ES-I3 (cell line): ENCODE measurements at regions not wholly inside any gene's neighbourhood (a gene's known extent, or its start where the extent isn't known, plus 50 kb on each side); places are given as distances from the start of the nearest gene placed in this dataset.
"Not testable (repeated sequence)": the region's sequence is repeated elsewhere in the genome, so short reads cannot be mapped to it uniquely, and the experiment has no call there.

Experiments used
- H3K36me3 ChIP-seq: 2 replicates; pipeline ENCODE4 v1.6.1; 2013; ENCODE audit warnings: mild to moderate bottlenecking, low read length, control low read depth, moderate library complexity; ENCODE audit not compliant: insufficient read depth
- H3K4me1 ChIP-seq: 2 replicates; pipeline ENCODE4 v1.6.1; 2013; ENCODE audit warnings: mild to moderate bottlenecking, control low read depth, low read length; ENCODE audit not compliant: insufficient read depth
- H3K9ac ChIP-seq: 2 replicates; pipeline ENCODE4 v1.6.1; 2013; ENCODE audit warnings: low read depth, mild to moderate bottlenecking, low read length, moderate library complexity
- H3K9me3 ChIP-seq: 2 replicates; pipeline ENCODE4 v1.6.1; 2013; ENCODE audit warnings: mild to moderate bottlenecking, low read length, moderate library complexity; ENCODE audit not compliant: control insufficient read depth, insufficient read depth

DNA sequence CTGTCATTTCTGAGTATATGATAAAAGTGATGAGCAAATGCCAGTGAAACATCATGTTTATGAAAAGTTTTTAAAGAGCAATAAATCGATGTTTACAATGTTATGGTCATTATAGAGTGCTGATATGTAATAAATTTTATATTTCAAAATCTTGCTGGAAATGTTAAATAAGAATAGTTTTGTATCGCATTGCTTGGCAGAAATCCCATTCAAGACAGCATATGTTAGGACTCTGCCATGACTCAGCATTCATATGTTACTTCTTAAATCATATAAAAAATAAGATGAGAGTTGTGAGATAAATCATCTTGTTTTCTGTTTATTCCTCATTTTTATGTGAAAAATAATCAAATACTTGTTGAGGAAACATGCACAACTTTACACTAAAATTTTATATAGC lies 949.9 kb upstream of the NRXN1 start:
- no peaks in the 10 kb centered on the region for H3K36me3 ChIP-seq
- H3K9me3 ChIP-seq = no peaks in the 10 kb centered on the region
- no peaks in the 10 kb centered on the region; the same call in 1 of the 2 replicates for H3K4me1 ChIP-seq
- no peak overlapping the region for H3K9ac ChIP-seq

DNA sequence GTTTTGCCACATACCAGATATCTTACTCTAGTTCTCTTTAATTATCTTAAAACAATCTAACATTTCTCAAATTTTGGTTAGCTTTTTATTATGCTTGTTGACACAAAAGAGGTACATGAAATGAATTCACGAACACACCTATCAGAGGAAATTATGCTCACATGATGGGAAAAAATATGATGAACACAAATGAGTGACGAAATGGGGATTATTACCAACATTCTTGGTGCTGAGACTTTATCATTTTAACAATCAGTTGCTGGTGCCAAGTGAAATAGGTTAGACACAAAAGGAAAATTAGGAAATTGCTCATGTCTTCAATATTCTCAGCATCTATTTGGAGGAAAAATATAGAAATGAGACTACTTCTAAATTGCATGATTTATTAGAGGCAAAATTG lies 944.7 kb upstream of the NRXN1 start:
- Histone ChIP-seq H3K36me3 (no peaks in the 10 kb centered on the region), H3K9ac (no peak overlapping the region), H3K9me3 (no peaks in the 10 kb centered on the region)

DNA sequence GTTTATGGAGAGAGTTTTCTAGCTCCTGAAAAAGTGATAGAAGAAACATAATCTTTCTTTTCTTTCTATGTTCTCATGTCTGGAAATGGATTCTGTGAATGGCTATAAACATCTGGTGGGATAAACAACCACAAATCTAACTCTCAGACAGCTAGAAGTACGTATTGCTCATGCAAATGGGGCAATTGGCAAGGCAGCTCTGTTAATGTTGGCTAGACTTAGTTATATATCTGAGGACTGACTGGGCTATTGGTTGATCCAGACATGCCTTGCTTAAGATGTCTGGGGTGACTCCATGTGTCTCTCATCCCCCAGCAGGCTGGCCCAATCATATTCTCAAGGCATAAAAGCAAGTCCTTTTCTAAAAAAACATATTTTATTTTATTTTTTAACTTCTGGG lies 939.2 kb upstream of the NRXN1 start:
- no peak overlapping the region for H3K9ac ChIP-seq
- H3K36me3 ChIP-seq = no peaks in the 10 kb centered on the region
- H3K4me1 ChIP-seq = no peaks in the 10 kb centered on the region
- no peaks in the 10 kb centered on the region; the same call in 1 of the 2 replicates for H3K9me3 ChIP-seq

More for the DNA sequence above, 944.7 kb upstream of the NRXN1 start:
- H3K4me1 ChIP-seq = no peaks in the 10 kb centered on the region; the same call in 1 of the 2 replicates

DNA sequence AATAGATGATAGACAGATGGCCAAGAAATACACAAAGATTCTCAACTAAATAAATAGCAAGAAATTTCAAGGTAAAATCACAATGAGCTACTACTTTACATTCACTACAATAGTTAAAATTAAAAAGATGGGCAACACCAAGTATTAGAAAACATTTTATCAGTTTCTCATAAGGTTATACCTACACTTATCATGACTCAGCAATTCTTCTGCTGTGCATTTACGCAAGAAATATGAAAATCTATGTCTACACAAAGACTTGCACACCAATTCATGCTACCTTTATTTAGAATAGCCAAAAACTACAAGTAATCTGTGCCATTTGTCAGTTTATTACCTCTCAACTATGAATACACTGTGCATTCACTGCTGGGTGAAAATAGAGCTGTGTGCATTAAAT lies 937.4 kb upstream of the NRXN1 start:
- Histone ChIP-seq H3K36me3 (no peaks in the 10 kb centered on the region), H3K4me1 (no peaks in the 10 kb centered on the region), H3K9ac (no peak overlapping the region), H3K9me3 (no peaks in the 10 kb centered on the region; the same call in 1 of the 2 replicates)

DNA sequence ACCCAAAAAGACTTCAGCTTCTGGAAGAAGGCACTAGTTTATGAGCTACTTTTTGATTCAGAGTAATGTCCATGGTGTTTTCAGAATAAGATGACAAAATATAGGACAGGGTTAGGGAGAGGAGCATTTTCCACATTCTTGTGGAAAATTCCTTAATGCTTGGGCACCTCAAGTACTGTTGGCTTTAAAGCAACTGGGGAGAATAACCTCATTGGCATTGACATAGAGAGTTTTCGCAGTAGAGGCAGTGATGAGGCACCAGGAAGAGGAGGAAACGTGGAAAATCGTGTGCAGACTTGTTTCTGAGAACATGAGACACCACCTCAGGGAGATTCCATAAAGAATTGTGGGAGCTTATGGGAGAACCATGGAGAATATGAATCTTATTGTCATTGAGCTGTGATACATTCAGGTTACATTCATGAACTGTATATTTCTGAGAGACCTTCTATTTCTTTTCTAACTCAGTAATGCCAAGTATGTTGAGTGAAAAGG lies 929.0 kb upstream of the NRXN1 start:
- Histone ChIP-seq H3K9ac (no peak overlapping the region), H3K9me3 (no peaks in the 10 kb centered on the region), H3K4me1 (no peaks in the 10 kb centered on the region), H3K36me3 (no peaks in the 10 kb centered on the region)

DNA sequence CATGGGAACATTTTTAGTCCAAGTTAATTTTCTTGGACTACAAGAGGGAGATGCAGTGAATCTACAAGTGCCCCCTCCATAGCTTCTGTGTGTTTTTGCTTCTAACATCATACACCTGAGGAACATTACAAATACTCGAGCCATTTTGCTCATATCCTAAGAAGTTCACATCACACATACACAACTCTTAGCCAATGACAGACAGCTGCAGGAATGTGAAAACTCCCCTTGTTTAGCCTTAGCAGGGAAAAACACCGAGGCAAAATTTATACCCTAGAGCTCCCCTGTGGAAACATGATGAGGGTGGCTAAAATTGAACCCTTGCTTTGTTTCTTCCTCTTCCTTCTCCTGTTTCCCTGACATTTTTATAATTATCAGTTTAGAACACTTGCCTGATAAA lies 928.3 kb upstream of the NRXN1 start:
- Histone ChIP-seq H3K36me3 (no peaks in the 10 kb centered on the region), H3K9ac (no peak overlapping the region), H3K9me3 (no peaks in the 10 kb centered on the region; the same call in 1 of the 2 replicates), H3K4me1 (no peaks in the 10 kb centered on the region)

DNA sequence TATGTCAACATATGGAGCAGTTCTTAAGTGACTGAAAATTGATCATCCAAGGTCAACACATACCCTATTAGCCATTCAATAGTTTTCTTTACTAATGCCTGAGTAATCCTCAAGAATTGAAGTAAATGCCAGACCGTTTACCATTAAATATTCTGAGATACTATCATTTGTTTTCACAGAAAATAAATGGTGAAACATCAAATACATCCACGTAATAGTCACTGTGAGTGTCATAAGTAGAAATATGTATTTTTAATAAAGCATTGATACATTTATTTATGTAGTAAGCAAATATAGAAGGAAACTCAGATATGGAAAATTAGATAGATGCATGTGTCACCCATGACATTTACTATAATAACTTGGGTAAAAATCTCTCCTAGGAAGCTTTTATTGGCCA lies 927.8 kb upstream of the NRXN1 start:
- no peaks in the 10 kb centered on the region; the same call in 1 of the 2 replicates for H3K9me3 ChIP-seq
- no peak overlapping the region for H3K9ac ChIP-seq
- no peaks in the 10 kb centered on the region for H3K4me1 ChIP-seq
- H3K36me3 ChIP-seq = no peaks in the 10 kb centered on the region

DNA sequence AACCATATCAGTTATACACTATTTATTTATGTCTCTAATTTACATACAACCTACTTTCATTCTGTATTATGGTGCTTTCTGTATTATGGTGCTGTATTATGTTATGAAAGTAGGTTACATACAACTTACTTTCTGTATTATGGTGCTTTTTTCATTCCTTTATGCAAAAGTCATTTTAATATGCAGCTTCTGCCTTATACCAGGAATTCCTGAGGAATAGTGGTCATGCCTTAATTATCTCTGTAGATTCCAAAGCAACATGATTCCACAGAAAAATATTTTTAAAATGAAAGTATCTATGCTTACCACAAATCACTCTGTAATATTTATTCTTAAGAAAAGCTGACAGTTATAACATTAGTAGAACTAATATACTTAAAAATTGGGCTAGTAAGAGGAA lies 922.0 kb upstream of the NRXN1 start:
- Histone ChIP-seq H3K36me3 (no peaks in the 10 kb centered on the region), H3K9me3 (peaks cover 8% of the 10 kb centered on the region), H3K9ac (no peak overlapping the region), H3K4me1 (no peaks in the 10 kb centered on the region)

DNA sequence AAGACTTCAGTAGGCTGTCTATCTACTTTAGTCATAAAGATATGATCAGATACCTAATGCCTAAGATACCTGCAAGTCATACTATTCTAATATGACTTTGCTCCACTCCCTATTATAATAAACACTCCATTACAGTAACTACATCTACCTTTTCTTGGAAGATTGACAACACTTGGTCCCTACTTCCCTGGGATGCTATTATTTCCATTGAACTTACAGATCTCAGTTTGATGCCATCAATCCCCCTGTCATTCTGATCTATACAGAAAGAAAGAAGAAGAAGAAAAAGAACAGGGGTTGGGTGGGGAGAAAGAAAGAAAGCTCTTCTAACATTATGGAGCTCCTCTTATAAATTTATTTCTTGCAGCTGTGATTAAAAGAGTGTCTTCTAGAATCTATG lies 889.1 kb upstream of the NRXN1 start:
- Histone ChIP-seq H3K9me3 (peaks cover 7% of the 10 kb centered on the region; the same call in 1 of the 2 replicates), H3K9ac (no peak overlapping the region), H3K4me1 (no peaks in the 10 kb centered on the region), H3K36me3 (no peaks in the 10 kb centered on the region; the same call in 1 of the 2 replicates)

DNA sequence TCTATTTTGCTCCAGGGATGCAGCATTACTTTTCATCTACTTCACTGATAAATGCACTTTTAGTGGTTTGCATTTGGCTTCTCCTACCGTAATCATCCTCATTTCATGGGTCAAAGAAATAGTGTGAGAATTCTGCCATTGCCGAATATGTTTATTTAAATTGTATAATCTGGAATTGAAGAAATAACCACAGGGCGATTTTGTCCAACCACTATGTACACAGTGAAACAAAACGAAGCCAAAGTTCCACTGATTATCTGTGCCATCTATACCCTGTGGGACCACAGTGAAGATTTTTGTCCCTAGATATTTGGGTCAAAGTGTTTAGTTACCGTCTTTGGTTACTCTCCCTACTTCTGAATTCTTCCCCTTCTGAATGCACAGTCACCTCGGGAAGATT lies 888.6 kb upstream of the NRXN1 start:
- Histone ChIP-seq H3K9ac (no peak overlapping the region), H3K4me1 (no peaks in the 10 kb centered on the region), H3K36me3 (no peaks in the 10 kb centered on the region; the same call in 1 of the 2 replicates), H3K9me3 (peaks cover 6% of the 10 kb centered on the region; the same call in 1 of the 2 replicates)

DNA sequence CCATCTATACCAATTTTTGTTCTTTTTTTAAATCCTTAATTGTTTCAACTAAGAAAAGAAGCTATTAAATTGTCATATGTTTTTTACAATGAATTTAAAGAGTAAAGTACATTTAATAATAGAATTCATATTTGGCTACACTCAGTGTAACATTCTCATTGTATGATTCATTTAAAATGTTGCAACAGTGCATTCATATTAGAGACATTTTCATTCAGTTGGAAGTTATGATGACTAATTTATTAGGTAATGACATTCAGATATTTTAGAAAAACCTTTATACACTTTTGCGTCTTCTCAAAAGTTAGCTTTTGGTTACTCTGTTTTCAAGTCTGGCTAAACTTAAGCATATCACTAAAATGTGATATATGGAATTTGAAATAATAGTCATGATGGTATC lies 887.5 kb upstream of the NRXN1 start:
- no peaks in the 10 kb centered on the region for H3K4me1 ChIP-seq
- H3K9me3 ChIP-seq = no peaks in the 10 kb centered on the region
- H3K9ac ChIP-seq = no peak overlapping the region
- H3K36me3 ChIP-seq = no peaks in the 10 kb centered on the region

DNA sequence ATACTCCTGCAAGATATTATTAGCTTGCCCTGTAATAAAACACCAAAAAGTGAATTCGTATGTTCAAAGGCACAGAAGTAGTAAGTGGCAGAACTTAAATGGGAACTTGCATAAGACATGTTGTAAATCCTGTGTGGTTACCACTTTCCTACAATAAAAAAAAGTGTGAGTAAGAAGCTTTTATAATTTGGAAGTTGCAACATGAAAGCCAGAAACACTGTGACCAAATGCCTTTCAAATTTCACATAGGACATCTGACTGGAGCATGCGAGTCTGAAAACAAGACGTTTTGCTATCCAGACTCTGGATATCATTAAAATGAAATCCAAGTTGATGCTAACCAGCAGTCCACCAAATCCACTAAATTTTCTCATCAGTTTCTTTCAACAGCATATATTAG lies 886.2 kb upstream of the NRXN1 start:
- Histone ChIP-seq H3K36me3 (no peaks in the 10 kb centered on the region), H3K4me1 (no peaks in the 10 kb centered on the region), H3K9me3 (no peaks in the 10 kb centered on the region; the same call in 1 of the 2 replicates)

DNA sequence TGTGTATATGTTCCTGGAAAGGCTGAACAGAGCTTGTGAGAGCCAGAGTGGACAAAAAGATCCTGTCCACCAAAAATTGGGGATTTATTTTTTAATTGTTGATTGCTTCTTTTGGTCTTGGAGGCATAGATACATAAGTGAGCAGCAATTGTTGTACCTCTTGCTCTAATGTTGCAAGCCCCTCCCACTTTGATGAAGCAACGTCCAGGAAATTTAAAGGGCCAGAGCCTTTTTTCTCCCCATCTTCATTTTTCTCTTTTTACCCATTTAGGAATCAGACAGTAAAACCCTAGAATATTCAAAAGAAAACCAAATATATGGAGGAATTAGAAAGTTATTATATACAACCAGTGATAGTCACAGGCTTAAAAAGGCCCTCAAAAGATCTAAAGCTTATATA lies 871.8 kb upstream of the NRXN1 start:
- H3K9ac ChIP-seq = no peak overlapping the region
- no peaks in the 10 kb centered on the region for H3K4me1 ChIP-seq
- H3K9me3 ChIP-seq = no peaks in the 10 kb centered on the region
- H3K36me3 ChIP-seq = no peaks in the 10 kb centered on the region

More for the DNA sequence above, 886.2 kb upstream of the NRXN1 start:
- no peak overlapping the region for H3K9ac ChIP-seq

DNA sequence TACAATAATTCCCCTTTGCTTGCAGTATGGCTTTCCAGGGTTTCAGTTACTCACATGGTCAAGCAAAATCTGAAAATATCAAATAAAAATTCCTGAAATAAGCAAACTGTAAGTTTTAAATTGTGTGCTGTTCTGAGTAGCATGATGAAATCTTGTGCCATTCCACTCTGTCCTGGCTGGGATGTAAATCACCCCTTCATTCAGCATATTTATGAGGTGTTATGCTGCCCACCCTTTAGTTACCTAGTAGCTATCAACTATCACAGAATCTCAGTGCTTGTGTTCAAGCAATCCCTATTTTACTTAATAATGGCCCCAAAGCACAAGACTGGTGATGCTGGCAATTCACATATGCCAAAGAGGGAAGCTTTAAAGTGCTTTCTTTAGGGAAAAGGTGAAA lies 867.7 kb upstream of the NRXN1 start:
- H3K4me1 ChIP-seq = no peaks in the 10 kb centered on the region
- no peaks in the 10 kb centered on the region for H3K9me3 ChIP-seq
- no peak overlapping the region for H3K9ac ChIP-seq
- no peaks in the 10 kb centered on the region for H3K36me3 ChIP-seq

DNA sequence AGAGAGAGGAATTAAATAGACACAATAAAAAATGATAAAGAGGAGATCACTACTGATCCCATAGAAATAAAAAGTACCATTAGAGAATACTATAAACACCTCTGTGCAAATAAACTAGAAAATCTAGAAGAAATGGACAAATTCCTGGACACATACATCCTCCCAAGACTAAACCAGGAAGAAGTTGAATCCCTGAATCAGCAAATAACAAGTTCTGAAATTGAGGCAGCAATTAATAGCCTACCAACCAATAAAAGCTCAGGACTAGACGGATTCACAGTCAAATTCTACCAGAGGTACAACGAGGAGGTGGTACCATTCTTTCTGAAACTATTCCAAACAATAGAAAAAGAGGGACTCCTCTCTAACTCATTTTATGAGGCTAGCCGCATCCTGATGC lies 862.7 kb upstream of the NRXN1 start:
- not testable (repeated sequence) for H3K36me3 ChIP-seq, H3K9me3 ChIP-seq, H3K9ac ChIP-seq, H3K4me1 ChIP-seq

DNA sequence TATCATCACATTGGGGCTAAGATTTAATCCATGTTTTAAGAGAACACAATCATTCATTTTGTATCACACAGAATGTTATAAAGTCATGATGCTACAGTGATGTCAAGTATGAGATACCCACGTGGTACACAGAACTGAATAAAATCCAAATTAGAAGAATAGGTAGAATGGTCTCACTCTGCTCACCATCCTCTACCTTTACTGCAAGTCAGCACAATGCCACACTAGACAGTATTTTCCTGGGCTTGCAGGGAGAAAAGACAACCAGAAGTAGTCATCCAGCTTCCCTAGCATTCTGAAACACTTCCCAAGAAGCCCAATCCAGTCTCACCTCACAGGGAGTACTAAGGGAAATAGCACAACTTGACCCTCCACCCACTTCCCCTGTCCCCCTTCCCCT lies 856.2 kb upstream of the NRXN1 start:
- no peaks in the 10 kb centered on the region for H3K36me3 ChIP-seq
- no peak overlapping the region for H3K9ac ChIP-seq
- no peaks in the 10 kb centered on the region for H3K4me1 ChIP-seq
- H3K9me3 ChIP-seq = peaks cover 4% of the 10 kb centered on the region; the same call in 1 of the 2 replicates
